Common myeloid progenitor, CD34-positive (primary cell): ENCODE measurements at regions not wholly inside any gene's neighbourhood (a gene's known extent, or its start where the extent isn't known, plus 50 kb on each side); places are given as distances from the start of the nearest gene placed in this dataset.
A peak's percentile ranks its signal among the peaks of the same experiment; 100 is the strongest.
"Not testable (repeated sequence)": the region's sequence is repeated elsewhere in the genome, so short reads cannot be mapped to it uniquely, and the experiment has no call there.

Experiments
- CTCF ChIA-PET: fragments of 350-600 bp; sonication (Branson Sonifier 250); formaldehyde crosslinking; loops from one replicate; lab custom pipeline; 2021; ENCODE audit warnings: antibody characterized with exemption; lab: Charles Lee
- POLR2A ChIA-PET: fragments of 350-600 bp; sonication (Branson Sonifier 250); formaldehyde crosslinking; loops from one replicate; lab custom pipeline; 2021; ENCODE audit warnings: antibody characterized with exemption; lab: Charles Lee
- DNase-seq, 3 donors: peaks; one replicate each; pipeline versions ENCODE4 v3.0.0 to v3.0.0-alpha.2; 2013
- H3K27ac ChIP-seq, 2 experiments: 1 replicate in 1 of 2; 2 replicates in 1 of 2; pipeline ENCODE4 v1.7.0; 2013; ENCODE audit warnings: inconsistent platforms in 2 of 2, low read length in 2 of 2, mild to moderate bottlenecking in 2 of 2, low read depth in 1 of 2, moderate library complexity in 1 of 2; ENCODE audit not compliant: severe bottlenecking in 2 of 2, insufficient read depth in 1 of 2, poor library complexity in 1 of 2
- H3K27me3 ChIP-seq, 5 experiments: replicated peaks in 2 of 5; 1 replicate in 3 of 5; 2 replicates in 2 of 5; pipeline versions ENCODE4 v1.6.1 to v1.7.0; 2013; ENCODE audit warnings: low read length in 4 of 5, mild to moderate bottlenecking in 2 of 5, moderate library complexity in 2 of 5, inconsistent platforms in 1 of 5; ENCODE audit not compliant: insufficient read depth in 5 of 5, control insufficient read depth in 4 of 5
- H3K36me3 ChIP-seq, 4 experiments: 1 replicate in 2 of 4; 2 replicates in 2 of 4; pipeline versions ENCODE4 v1.6.1 to v1.7.0; 2013; ENCODE audit warnings: low read length in 3 of 4, control low read depth in 1 of 4, mild to moderate bottlenecking in 1 of 4; ENCODE audit not compliant: control insufficient read depth in 4 of 4, insufficient read depth in 4 of 4
- H3K4me1 ChIP-seq, 4 experiments: 1 replicate in 3 of 4; 2 replicates in 1 of 4; pipeline versions ENCODE4 v1.6.1 to v1.7.1; 2013; ENCODE audit warnings: low read length in 3 of 4, mild to moderate bottlenecking in 3 of 4, control low read depth in 1 of 4, inconsistent platforms in 1 of 4, moderate library complexity in 1 of 4; ENCODE audit not compliant: control insufficient read depth in 4 of 4, insufficient read depth in 4 of 4; ENCODE audit errors: control extremely low read depth in 1 of 4
- H3K4me3 ChIP-seq, 7 experiments: 1 replicate in 4 of 7; 2 replicates in 3 of 7; pipeline versions ENCODE4 v1.5.1 to v1.7.0; 2013; ENCODE audit warnings: mild to moderate bottlenecking in 7 of 7, low read length in 6 of 7, moderate library complexity in 6 of 7, inconsistent platforms in 2 of 7, low read depth in 2 of 7, control low read depth in 1 of 7; ENCODE audit not compliant: insufficient read depth in 4 of 7, control insufficient read depth in 1 of 7; ENCODE audit errors: extremely low read depth in 1 of 7
- H3K9me3 ChIP-seq, 5 experiments: 1 replicate in 4 of 5; 2 replicates in 1 of 5; pipeline versions ENCODE4 v1.6.1 to v1.7.1; 2013; ENCODE audit warnings: low read length in 4 of 5, mild to moderate bottlenecking in 2 of 5, inconsistent platforms in 1 of 5, low read depth in 1 of 5, moderate library complexity in 1 of 5; ENCODE audit not compliant: control insufficient read depth in 4 of 5, insufficient read depth in 2 of 5; ENCODE audit errors: control extremely low read depth in 1 of 5
- WGBS: methylation state at CpG from one replicate; pipeline ENCODE4 v1.1.5; 2013; ENCODE audit not compliant: insufficient coverage; 5-methylcytosine and 5-hydroxymethylcytosine counted together

DNA sequence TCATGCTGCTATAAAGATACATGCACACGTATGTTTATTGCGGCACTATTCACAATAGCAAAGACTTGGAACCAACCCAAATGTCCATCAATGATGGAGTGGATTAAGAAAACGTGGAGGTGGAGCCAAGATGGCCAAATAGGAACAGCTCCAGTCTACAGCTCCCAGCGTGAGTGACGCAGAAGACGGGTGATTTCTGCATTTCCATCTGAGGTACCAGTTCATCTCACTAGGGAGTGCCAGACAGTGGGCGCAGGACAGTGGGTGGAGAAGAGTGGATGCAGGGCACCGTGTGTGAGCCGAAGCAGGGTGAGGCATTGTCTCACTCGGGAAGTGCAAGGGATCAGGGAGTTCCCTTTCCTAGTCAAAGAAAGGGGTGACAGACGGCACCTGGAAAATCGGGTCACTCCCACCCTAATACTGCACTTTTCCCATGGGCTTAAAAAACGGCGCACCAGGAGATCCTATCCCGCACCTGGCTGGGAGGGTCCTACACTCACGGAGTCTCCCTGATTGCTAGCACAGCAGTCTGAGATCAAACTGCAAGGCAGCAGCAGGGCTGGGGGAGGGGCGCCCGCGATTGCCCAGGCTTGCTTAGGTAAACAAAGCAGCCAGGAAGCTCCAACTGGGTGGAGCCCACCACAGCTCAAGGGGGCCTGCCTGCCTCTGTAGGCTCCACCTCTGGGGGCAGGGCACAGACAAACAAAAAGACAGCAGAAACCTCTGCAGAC lies 435.5 kb upstream of the PIK3R1 start:
- H3K4me1 ChIP-seq, H3K9me3 ChIP-seq, H3K27ac ChIP-seq, POLR2A ChIA-PET, H3K4me3 ChIP-seq, H3K36me3 ChIP-seq, CTCF ChIA-PET, DNase-seq, H3K27me3 ChIP-seq: not testable (repeated sequence)
- 87% methylated on average over 13 of the region's 19 CpGs for WGBS

GRCh38 chr5:67774786-67775185 lies 440.8 kb upstream of the PIK3R1 start:
- Histone ChIP-seq H3K4me3 (no peak overlapping the region), H3K27ac (no peak overlapping the region), H3K27me3 (no peaks in the 10 kb centered on the region), H3K36me3 (no peaks in the 10 kb centered on the region), H3K9me3 (no peaks in the 10 kb centered on the region), H3K4me1 (peaks cover 0 to 9% (median 6%) of the 10 kb centered on the region in 4 experiments)
- WGBS, result 71% methylated on average over 2 of the region's 2 CpGs
- CTCF ChIA-PET, result no interaction called here
- POLR2A ChIA-PET, result no interaction called here
- peak; percentile 7 to 61 (median 48) for DNase-seq

- no peaks in the 10 kb centered on the region for H3K9me3 ChIP-seq
- peaks cover 0 to 9% (median 6%) of the 10 kb centered on the region in 4 experiments for H3K4me1 ChIP-seq
- ChIA-PET POLR2A (no interaction called here), CTCF (no interaction called here)
- no peaks in the 10 kb centered on the region for H3K27me3 ChIP-seq
- no peak overlapping the region for H3K4me3 ChIP-seq
- no peak overlapping the region for H3K27ac ChIP-seq
- no CpG with 5 or more reads among the region's 2 CpGs for WGBS
- no peak for DNase-seq
- H3K36me3 ChIP-seq, result no peaks in the 10 kb centered on the region
Measured at GRCh38 chr5:67774267-67774552, 441.3 kb upstream of the PIK3R1 start.

DNA sequence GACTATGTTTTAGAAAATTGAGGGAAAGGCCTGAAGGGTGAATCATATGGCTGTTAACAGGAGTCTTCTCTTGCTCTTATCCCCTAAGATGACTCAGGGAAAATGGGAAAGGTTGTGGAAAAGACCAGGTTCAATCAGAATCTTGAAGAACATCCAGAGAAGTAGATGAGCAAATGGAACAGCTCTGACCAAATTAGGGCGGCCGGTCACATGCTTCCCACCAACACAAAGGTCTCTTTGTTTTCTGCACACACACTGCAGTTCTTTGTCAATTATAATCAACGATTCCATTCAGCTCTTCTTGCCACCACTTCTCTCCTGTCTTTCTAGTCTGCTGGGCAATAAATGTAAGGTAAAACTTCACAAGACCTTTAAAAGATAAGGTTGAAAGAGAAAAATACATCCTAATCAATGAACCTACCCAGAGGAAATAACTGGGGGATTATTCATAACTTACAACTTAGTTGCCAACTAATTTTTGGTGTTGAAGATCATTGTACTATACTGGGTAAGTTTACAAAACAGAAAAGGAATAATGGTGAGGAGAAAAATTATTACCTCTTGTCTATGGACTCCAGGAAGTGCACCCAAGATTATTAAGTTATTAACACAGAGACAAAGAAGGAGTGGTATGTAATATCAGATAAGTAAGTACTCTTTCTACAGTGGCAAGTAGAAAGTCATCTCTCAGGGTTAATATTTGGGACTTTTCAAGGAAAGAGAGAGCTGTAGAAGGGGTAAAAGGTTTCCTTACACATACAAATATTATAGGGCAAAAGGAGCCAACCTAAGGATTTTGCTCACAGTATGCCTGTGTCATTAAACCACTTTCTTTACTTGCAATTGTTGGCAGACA lies 441.9 kb upstream of the PIK3R1 start:
- CTCF ChIA-PET, result no interaction called here
- Histone ChIP-seq H3K36me3 (no peaks in the 10 kb centered on the region), H3K27me3 (no peaks in the 10 kb centered on the region), H3K9me3 (no peaks in the 10 kb centered on the region), H3K4me3 (no peak overlapping the region), H3K27ac (no peak overlapping the region), H3K4me1 (peaks cover 0 to 9% (median 6%) of the 10 kb centered on the region in 4 experiments)
- DNase-seq, result no peak
- POLR2A ChIA-PET, result no interaction called here
- WGBS, result 97% methylated on average over 3 of the region's 3 CpGs

DNA sequence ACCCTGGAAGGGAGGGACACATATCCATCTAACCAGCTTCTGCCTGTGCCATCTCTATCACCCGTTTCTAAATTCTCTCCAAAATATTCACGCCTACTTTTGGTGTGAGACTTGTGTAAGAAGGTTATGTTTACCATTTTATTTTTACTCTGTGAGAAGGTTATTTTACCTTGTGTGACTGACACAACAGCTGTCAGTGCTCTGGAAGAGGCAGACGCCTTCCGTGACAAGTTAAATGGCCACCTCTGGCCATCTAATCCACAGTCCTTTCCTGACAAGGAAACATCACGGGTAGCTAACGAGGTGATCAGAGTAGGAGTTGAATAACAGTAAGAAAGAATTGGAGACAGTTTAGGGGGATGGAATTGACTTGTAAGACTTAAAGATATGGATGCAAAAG lies 443.8 kb upstream of the PIK3R1 start:
- ChIA-PET POLR2A (no interaction called here), CTCF (no interaction called here)
- no peak for DNase-seq

DNA sequence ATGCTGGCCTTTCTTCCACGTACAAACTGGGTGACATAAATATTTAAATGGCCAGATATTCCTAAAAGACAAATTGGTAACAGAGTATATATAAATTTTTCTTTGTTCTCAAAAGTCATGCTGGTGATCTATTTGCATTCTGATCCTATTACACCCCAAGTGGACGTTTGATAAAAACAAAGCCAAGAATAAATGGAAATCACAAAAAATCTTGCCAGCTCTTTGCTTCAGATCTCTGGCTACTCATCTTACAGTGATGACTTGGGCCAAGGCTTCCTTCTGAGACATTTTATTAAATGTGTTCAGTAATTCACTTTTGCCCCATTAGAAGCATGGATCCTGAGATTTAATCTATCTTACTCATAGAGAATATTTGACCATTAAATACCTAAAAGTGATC lies 444.3 kb upstream of the PIK3R1 start:
- Histone ChIP-seq H3K27ac (no peak overlapping the region), H3K4me1 (peaks cover 0 to 9% (median 6%) of the 10 kb centered on the region in 4 experiments), H3K4me3 (no peak overlapping the region), H3K9me3 (no peaks in the 10 kb centered on the region), H3K36me3 (no peaks in the 10 kb centered on the region), H3K27me3 (no peaks in the 10 kb centered on the region)
- WGBS, result 89% methylated on average over 1 of the region's 2 CpGs
- ChIA-PET CTCF (no interaction called here), POLR2A (no interaction called here)
- no peak for DNase-seq

More for the DNA sequence above, 443.8 kb upstream of the PIK3R1 start:
- Histone ChIP-seq H3K27ac (no peak overlapping the region), H3K27me3 (no peaks in the 10 kb centered on the region), H3K36me3 (no peaks in the 10 kb centered on the region), H3K4me1 (peaks cover 0 to 9% (median 6%) of the 10 kb centered on the region in 4 experiments), H3K9me3 (no peaks in the 10 kb centered on the region), H3K4me3 (no peak overlapping the region)
- 100% methylated on average over 3 of the region's 6 CpGs for WGBS

GRCh38 chr5:67770431-67771025 lies 445.0 kb upstream of the PIK3R1 start:
- POLR2A ChIA-PET, result no interaction called here
- H3K9me3 ChIP-seq, result no peaks in the 10 kb centered on the region
- H3K27ac ChIP-seq, result no peak overlapping the region
- no peaks in the 10 kb centered on the region for H3K27me3 ChIP-seq
- CTCF ChIA-PET, result no interaction called here
- peak; percentile 19 to 77 (median 72) for DNase-seq
- H3K4me1 ChIP-seq, result peaks cover 0 to 9% (median 6%) of the 10 kb centered on the region in 4 experiments
- H3K4me3 ChIP-seq, result no peak overlapping the region
- 4% methylated on average over 2 of the region's 5 CpGs for WGBS
- no peaks in the 10 kb centered on the region for H3K36me3 ChIP-seq
